ENCODE measurements at regions not wholly inside any gene's neighbourhood (a gene's known extent, or its start where the extent isn't known, plus 50 kb on each side); places are given as distances from the start of the nearest gene placed in this dataset.
"Not testable (repeated sequence)": the region's sequence is repeated elsewhere in the genome, so short reads cannot be mapped to it uniquely, and the experiment has no call there.

DNA sequence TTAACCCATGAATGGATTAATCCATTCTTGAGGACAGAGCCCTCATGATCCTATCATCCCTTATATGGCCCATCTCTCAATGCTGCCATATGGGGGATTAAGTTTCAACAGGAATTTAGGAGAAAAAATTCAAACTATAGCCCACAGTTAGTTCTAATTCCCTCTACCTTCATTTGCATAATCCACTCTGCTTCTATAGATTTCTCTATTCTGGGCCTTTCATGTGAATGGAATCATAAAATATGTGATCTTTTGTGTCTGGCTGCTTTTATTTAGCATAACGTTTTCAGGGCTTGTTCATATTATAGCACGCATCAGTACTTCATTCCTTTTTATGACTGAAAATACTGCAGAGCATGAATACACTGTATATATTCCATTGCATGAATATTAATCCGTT, 55.4 kb downstream of the CTSL start:
- H4K20me1 ChIP-seq (ENCODE audit: insufficient read depth, low read length), result no peaks in the 10 kb centered on the region
- no peak overlapping the region for H2AFZ ChIP-seq (ENCODE audit: low read depth, low read length)
- no peaks in the 10 kb centered on the region for H3K9me3 ChIP-seq (ENCODE audit: insufficient read depth, low read length)
- H3K27ac ChIP-seq (ENCODE audit: low read length), result no peak overlapping the region
- H3K4me1 ChIP-seq (ENCODE audit: low read length), result no peaks in the 10 kb centered on the region
- no peaks in the 10 kb centered on the region for H3K36me3 ChIP-seq (replicated peaks; ENCODE audit: low read depth, low read length)
- no peak for TF ChIP-seq EZH2phosphoT487 (IDR thresholded peaks at IDR 0.05; ENCODE audit: low read depth)
- TF ChIP-seq, protein P1, sequence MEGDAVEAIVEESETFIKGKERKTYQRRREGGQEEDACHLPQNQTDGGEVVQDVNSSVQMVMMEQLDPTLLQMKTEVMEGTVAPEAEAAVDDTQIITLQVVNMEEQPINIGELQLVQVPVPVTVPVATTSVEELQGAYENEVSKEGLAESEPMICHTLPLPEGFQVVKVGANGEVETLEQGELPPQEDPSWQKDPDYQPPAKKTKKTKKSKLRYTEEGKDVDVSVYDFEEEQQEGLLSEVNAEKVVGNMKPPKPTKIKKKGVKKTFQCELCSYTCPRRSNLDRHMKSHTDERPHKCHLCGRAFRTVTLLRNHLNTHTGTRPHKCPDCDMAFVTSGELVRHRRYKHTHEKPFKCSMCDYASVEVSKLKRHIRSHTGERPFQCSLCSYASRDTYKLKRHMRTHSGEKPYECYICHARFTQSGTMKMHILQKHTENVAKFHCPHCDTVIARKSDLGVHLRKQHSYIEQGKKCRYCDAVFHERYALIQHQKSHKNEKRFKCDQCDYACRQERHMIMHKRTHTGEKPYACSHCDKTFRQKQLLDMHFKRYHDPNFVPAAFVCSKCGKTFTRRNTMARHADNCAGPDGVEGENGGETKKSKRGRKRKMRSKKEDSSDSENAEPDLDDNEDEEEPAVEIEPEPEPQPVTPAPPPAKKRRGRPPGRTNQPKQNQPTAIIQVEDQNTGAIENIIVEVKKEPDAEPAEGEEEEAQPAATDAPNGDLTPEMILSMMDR (IDR thresholded peaks at IDR 0.05; ENCODE audit: low read depth, low read length), result no peak
- no peak overlapping the region for H3K4me3 ChIP-seq (ENCODE audit: low read length)
- H3K79me2 ChIP-seq (ENCODE audit: low read length), result no peaks in the 10 kb centered on the region
- H3K4me2 ChIP-seq (ENCODE audit: low read length), result no peak overlapping the region
- H3K9ac ChIP-seq (ENCODE audit: low read length), result no peak overlapping the region
- H3K27me3 ChIP-seq (ENCODE audit: low read depth, low read length), result no peaks in the 10 kb centered on the region

DNA sequence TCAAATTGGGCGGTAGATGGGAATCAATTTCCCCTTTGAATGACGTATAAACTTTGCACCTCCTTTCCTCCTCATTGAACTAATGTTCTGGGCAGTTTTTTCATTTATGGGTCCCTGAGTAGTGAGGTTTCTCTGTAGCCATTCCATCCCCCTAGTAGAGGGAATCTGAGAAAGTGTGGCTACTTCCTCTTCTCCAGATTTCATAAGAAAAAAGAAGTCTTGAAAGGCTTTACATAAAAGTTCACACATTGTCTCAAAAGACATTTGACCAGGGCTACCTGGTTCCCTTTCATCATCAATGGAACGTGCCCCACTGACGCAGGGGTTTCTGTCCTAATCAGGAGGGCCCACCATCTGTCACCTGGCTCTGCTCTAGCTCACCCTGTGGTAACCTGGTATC, 57.3 kb downstream of the CTSL start:
- Histone ChIP-seq H3K36me3 (replicated peaks; ENCODE audit: low read depth, low read length) (no peaks in the 10 kb centered on the region), H2AFZ (ENCODE audit: low read depth, low read length) (no peak overlapping the region), H3K79me2 (ENCODE audit: low read length) (no peaks in the 10 kb centered on the region), H3K9ac (ENCODE audit: low read length) (no peak overlapping the region), H3K9me3 (ENCODE audit: insufficient read depth, low read length) (no peaks in the 10 kb centered on the region), H4K20me1 (ENCODE audit: insufficient read depth, low read length) (no peaks in the 10 kb centered on the region), H3K4me2 (ENCODE audit: low read length) (no peak overlapping the region), H3K27ac (ENCODE audit: low read length) (no peak overlapping the region), H3K27me3 (ENCODE audit: low read depth, low read length) (no peaks in the 10 kb centered on the region), H3K4me1 (ENCODE audit: low read length) (no peaks in the 10 kb centered on the region), H3K4me3 (ENCODE audit: low read length) (no peak overlapping the region)
- TF ChIP-seq, protein P1 (IDR thresholded peaks at IDR 0.05; ENCODE audit: low read depth, low read length), result no peak
- no peak for TF ChIP-seq EZH2phosphoT487 (IDR thresholded peaks at IDR 0.05; ENCODE audit: low read depth)

DNA sequence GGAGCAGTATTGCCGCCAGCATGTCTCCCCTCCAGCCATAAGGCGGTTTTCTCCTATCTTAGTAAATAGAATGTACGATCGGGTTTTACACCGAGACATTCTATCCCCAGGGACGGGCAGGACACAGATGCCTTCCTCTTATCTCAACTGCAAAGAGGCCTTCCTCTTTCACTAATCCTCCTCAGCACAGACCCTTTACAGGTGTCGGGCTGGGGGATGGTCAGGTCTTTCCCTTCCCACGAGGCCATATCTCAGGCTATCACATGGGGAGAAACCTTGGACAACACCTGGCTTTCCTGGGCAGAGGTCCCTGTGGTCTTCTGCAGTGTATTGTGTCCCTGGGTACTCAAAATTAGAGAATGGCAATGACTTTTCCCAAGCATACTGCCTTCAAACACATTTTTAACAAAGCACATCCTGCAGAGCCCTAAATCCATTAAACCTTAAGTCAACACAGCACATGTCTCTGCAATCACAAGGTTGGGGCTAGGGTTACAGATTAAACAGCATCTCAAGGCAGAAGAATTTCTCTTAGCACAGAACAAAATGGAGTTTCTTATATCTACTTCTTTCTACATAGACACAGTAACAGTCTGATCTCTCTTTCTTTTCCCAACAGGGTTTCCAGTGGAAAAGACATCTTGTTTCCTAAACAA, 59.5 kb downstream of the CTSL start:
- H3K27ac ChIP-seq (ENCODE audit: low read length); H3K4me3 ChIP-seq (ENCODE audit: low read length); H3K79me2 ChIP-seq (ENCODE audit: low read length); H3K9me3 ChIP-seq (ENCODE audit: insufficient read depth, low read length); H4K20me1 ChIP-seq (ENCODE audit: insufficient read depth, low read length); H3K4me1 ChIP-seq (ENCODE audit: low read length); H3K9ac ChIP-seq (ENCODE audit: low read length); H3K4me2 ChIP-seq (ENCODE audit: low read length); H2AFZ ChIP-seq (ENCODE audit: low read depth, low read length); H3K27me3 ChIP-seq (ENCODE audit: low read depth, low read length); H3K36me3 ChIP-seq (replicated peaks; ENCODE audit: low read depth, low read length): not testable (repeated sequence)

DNA sequence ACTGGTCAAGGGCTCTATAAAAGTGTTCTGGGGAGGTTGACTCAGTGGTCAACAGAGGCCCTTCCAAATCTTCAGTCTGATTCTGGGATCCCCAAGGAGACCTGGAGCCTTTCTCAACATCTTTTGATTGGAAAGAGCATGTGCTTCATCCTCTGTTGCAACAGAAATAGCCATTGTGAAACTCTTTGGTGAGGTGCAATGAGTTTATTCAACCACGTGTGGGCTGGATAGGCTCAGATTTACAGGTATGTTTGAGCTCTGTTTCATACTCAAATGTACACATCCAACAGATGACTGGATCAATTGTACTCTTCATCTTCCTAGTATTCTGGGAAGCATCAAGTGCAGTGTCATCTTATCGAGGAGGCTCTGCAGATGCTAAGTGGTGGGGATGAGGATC, 60.5 kb downstream of the CTSL start:
- H3K27me3 ChIP-seq (ENCODE audit: low read depth, low read length), result no peaks in the 10 kb centered on the region
- H3K4me2 ChIP-seq (ENCODE audit: low read length), result no peak overlapping the region
- no peak overlapping the region for H3K4me3 ChIP-seq (ENCODE audit: low read length)
- H2AFZ ChIP-seq (ENCODE audit: low read depth, low read length), result no peak overlapping the region
- H3K4me1 ChIP-seq (ENCODE audit: low read length), result no peaks in the 10 kb centered on the region
- TF ChIP-seq, protein P1 (IDR thresholded peaks at IDR 0.05; ENCODE audit: low read depth, low read length), result no peak
- no peak for TF ChIP-seq EZH2phosphoT487 (IDR thresholded peaks at IDR 0.05; ENCODE audit: low read depth)
- no peak overlapping the region for H3K27ac ChIP-seq (ENCODE audit: low read length)
- no peaks in the 10 kb centered on the region for H4K20me1 ChIP-seq (ENCODE audit: insufficient read depth, low read length)
- no peaks in the 10 kb centered on the region for H3K9me3 ChIP-seq (ENCODE audit: insufficient read depth, low read length)
- no peaks in the 10 kb centered on the region for H3K79me2 ChIP-seq (ENCODE audit: low read length)
- no peak overlapping the region for H3K9ac ChIP-seq (ENCODE audit: low read length)
- no peaks in the 10 kb centered on the region for H3K36me3 ChIP-seq (replicated peaks; ENCODE audit: low read depth, low read length)
